Liver (tissue), 8 donors: ENCODE measurements at regions not wholly inside any gene's neighbourhood (a gene's known extent, or its start where the extent isn't known, plus 50 kb on each side); places are given as distances from the start of the nearest gene placed in this dataset.

Experiments
- DNase-seq: peaks from one replicate; pipeline ENCODE4 v3.0.0-alpha.2; 2017; ENCODE audit warnings: low spot score
- H3K27ac ChIP-seq, 2 donors: one replicate each; pipeline ENCODE4 v1.7.0; 2013; ENCODE audit warnings: inconsistent platforms in 2 of 2, low read length in 2 of 2, control low read depth in 1 of 2, low read depth in 1 of 2, mild to moderate bottlenecking in 1 of 2
- H3K27me3 ChIP-seq, 4 donors: one replicate each; pipeline versions ENCODE4 v1.6.1 to v1.7.0; 2013; ENCODE audit warnings: low read length in 3 of 4, inconsistent platforms in 1 of 4, mild to moderate bottlenecking in 1 of 4, moderate library complexity in 1 of 4; ENCODE audit not compliant: control insufficient read depth in 4 of 4, insufficient read depth in 4 of 4
- H3K36me3 ChIP-seq, 4 donors: one replicate each; pipeline versions ENCODE4 v1.6.1 to v1.7.0; 2013; ENCODE audit warnings: low read length in 3 of 4, mild to moderate bottlenecking in 3 of 4, low read depth in 1 of 4, moderate library complexity in 1 of 4; ENCODE audit not compliant: control insufficient read depth in 4 of 4, insufficient read depth in 3 of 4
- H3K4me1 ChIP-seq, 4 donors: one replicate each; pipeline versions ENCODE4 v1.6.1 to v1.7.0; 2013; ENCODE audit warnings: low read length in 3 of 4, mild to moderate bottlenecking in 3 of 4, moderate library complexity in 1 of 4; ENCODE audit not compliant: control insufficient read depth in 4 of 4, insufficient read depth in 4 of 4
- H3K4me3 ChIP-seq, 3 donors: one replicate each; pipeline versions ENCODE4 v1.6.1 to v1.7.0; 2013; ENCODE audit warnings: low read length in 3 of 3, control low read depth in 1 of 3, low read depth in 1 of 3, mild to moderate bottlenecking in 1 of 3
- H3K9ac ChIP-seq, 2 donors: one replicate each; pipeline ENCODE4 v1.7.0; 2013; ENCODE audit warnings: low read length in 2 of 2, mild to moderate bottlenecking in 2 of 2, moderate library complexity in 2 of 2, control low read depth in 1 of 2, low read depth in 1 of 2
- H3K9me3 ChIP-seq, 4 donors: one replicate each; pipeline versions ENCODE4 v1.6.1 to v1.7.0; 2013; ENCODE audit warnings: low read length in 3 of 4; ENCODE audit not compliant: control insufficient read depth in 4 of 4
- EGR1 ChIP-seq, 2 donors: IDR thresholded peaks; 2 replicates each; pipeline ENCODE4 v1.6.1; 2016 to 2018; ENCODE audit warnings: antibody characterized with exemption in 2 of 2, low read depth in 2 of 2
- FOXA1 ChIP-seq: IDR thresholded peaks from 2 replicates; pipeline ENCODE4 v1.6.1; 2016; ENCODE audit warnings: antibody characterized with exemption
- FOXA2 ChIP-seq: IDR thresholded peaks from 2 replicates; pipeline ENCODE4 v1.6.1; 2016; ENCODE audit warnings: antibody characterized with exemption
- GABPA ChIP-seq, 2 donors: IDR thresholded peaks in 1 of 2; conservative IDR thresholded peaks in 1 of 2; 2 replicates each; pipeline ENCODE4 v1.6.1; 2016; ENCODE audit warnings: antibody characterized with exemption in 2 of 2, mild to moderate bottlenecking in 1 of 2, moderate library complexity in 1 of 2
- HNF4A ChIP-seq, 2 donors: conservative IDR thresholded peaks; 2 replicates each; pipeline ENCODE4 v1.6.1; 2016; ENCODE audit warnings: antibody characterized with exemption in 2 of 2, mild to moderate bottlenecking in 2 of 2
- HNF4G ChIP-seq: IDR thresholded peaks from 2 replicates; pipeline ENCODE4 v1.6.1; 2016; ENCODE audit warnings: antibody characterized with exemption
- JUND ChIP-seq, 2 donors: IDR thresholded peaks; 2 replicates each; pipeline ENCODE4 v1.6.1; 2016; ENCODE audit warnings: antibody characterized with exemption in 2 of 2
- NR2F2 ChIP-seq: IDR thresholded peaks from 2 replicates; pipeline ENCODE4 v1.6.1; 2016; ENCODE audit warnings: antibody characterized with exemption
- RAD21 ChIP-seq, 2 donors: IDR thresholded peaks; 2 replicates each; pipeline ENCODE4 v1.6.1; 2016; ENCODE audit warnings: antibody characterized with exemption in 2 of 2, mild to moderate bottlenecking in 2 of 2
- RXRA ChIP-seq, 2 donors: IDR thresholded peaks; 2 replicates each; pipeline ENCODE4 v1.6.1; 2017 to 2018; ENCODE audit warnings: antibody characterized with exemption in 2 of 2, mild to moderate bottlenecking in 1 of 2
- SP1 ChIP-seq: IDR thresholded peaks from 2 replicates; pipeline ENCODE4 v1.6.1; 2018; ENCODE audit warnings: antibody characterized with exemption, mild to moderate bottlenecking
- TAF1 ChIP-seq: conservative IDR thresholded peaks from 2 replicates; pipeline ENCODE4 v1.6.1; 2016; ENCODE audit warnings: antibody characterized with exemption, mild to moderate bottlenecking
- YY1 ChIP-seq: IDR thresholded peaks from 2 replicates; pipeline ENCODE4 v1.6.1; 2016; ENCODE audit warnings: antibody characterized with exemption, mild to moderate bottlenecking
- WGBS: extraction: QIAGEN DNeasy Blood & Tissue Kit; methylation state at CpG from one replicate; pipeline ENCODE4 v1.1.7; 2013; 5-methylcytosine and 5-hydroxymethylcytosine counted together
- TF ChIP-seq, protein P1 (sequence below): fragments of 150-350 bp; IDR thresholded peaks from 2 replicates; pipeline ENCODE4 v1.5.1; 2017; ENCODE audit warnings: improper control_type of control experiment, low read depth, low read length; ENCODE audit not compliant: missing input control
- TF ChIP-seq, protein P2 (sequence below): IDR thresholded peaks from 2 replicates; pipeline ENCODE4 v1.6.1; 2016; ENCODE audit warnings: antibody characterized with exemption
- TF ChIP-seq, protein P3 (sequence below): IDR thresholded peaks from 2 replicates; pipeline ENCODE4 v1.6.1; 2016; ENCODE audit warnings: antibody characterized with exemption
- TF ChIP-seq, protein P4 (sequence below): IDR thresholded peaks from 2 replicates; pipeline ENCODE4 v1.6.1; 2016; ENCODE audit warnings: antibody characterized with exemption
- donor health status: healthy.
- donor health status: healthy.
- donor health status: healthy.
- donor health status: healthy.
- donor health status: healthy.

DNA sequence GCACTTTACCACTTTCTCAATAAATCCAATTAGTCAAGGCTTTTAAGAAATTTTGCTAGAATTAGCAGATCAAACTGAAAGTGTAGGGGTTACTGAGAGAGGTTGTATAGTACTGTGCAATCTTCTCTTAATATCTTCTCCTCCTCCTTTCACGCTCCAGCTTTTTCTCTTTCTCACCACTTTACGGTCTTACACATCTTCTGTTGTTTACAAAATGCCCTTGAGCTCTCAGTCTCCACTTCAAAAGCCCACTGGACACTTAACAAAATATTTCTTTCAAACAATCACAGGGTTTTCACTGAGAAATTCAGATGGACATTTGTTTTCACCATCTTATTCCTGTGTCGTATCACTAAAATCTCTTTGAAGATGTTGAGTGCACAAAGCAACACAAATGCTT is 678.2 kb downstream of the ADGRL2 start:
- H3K9ac ChIP-seq = no peak overlapping the region
- DNase-seq = no peak
- H3K36me3 ChIP-seq = no peaks in the 10 kb centered on the region
- H3K9me3 ChIP-seq = peaks cover 0 to 1% (median 0%) of the 10 kb centered on the region in 4 donors
- no peaks in the 10 kb centered on the region for H3K4me1 ChIP-seq
- WGBS = 95% methylated on average over 3 of the region's 3 CpGs
- no peaks in the 10 kb centered on the region for H3K27me3 ChIP-seq
- H3K27ac ChIP-seq = no peak overlapping the region
- TF ChIP-seq FOXA2 (no peak), SP1 (no peak), EGR1 (IDR thresholded peaks at IDR 0.05; ENCODE audit: low read depth in 2 of 2) (no peak)
- TF ChIP-seq, protein P1, sequence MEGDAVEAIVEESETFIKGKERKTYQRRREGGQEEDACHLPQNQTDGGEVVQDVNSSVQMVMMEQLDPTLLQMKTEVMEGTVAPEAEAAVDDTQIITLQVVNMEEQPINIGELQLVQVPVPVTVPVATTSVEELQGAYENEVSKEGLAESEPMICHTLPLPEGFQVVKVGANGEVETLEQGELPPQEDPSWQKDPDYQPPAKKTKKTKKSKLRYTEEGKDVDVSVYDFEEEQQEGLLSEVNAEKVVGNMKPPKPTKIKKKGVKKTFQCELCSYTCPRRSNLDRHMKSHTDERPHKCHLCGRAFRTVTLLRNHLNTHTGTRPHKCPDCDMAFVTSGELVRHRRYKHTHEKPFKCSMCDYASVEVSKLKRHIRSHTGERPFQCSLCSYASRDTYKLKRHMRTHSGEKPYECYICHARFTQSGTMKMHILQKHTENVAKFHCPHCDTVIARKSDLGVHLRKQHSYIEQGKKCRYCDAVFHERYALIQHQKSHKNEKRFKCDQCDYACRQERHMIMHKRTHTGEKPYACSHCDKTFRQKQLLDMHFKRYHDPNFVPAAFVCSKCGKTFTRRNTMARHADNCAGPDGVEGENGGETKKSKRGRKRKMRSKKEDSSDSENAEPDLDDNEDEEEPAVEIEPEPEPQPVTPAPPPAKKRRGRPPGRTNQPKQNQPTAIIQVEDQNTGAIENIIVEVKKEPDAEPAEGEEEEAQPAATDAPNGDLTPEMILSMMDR = no peak
- no peak overlapping the region for H3K4me3 ChIP-seq

DNA sequence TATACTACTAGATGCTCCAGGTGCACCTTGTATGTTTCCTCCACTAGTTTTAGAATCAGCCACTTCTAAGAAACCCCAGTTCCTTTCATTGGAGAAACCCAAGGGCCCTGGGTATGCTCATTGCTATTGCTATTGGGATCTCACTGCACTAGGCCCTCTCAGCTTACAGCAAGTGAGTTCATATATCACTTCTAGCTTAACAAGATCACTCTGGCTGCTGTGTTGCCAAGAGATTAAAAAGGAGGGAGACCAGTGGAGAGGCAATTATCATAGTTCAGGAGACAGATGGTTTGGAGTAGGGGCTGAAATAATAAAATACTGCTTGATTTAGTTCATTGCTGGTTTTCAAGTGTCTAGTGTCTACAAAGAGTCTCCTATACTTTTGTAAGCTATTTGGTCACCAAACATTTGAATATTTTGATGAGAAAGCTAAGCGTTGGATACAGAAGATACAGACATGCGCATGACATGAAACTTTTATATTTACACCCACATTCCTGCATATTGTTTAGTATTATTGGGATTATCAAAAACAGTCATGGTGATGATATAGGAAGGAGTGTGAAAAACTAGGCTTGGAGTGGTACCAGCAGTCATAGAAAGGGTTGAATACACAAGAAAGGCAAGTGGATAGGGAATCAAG is 671.9 kb downstream of the ADGRL2 start:
- WGBS = 95% methylated on average over 2 of the region's 2 CpGs
- H3K27ac ChIP-seq = no peak overlapping the region
- peaks cover 0 to 1% (median 0%) of the 10 kb centered on the region in 4 donors for H3K9me3 ChIP-seq
- no peak for DNase-seq
- H3K4me3 ChIP-seq = no peak overlapping the region
- H3K9ac ChIP-seq = no peak overlapping the region
- no peaks in the 10 kb centered on the region for H3K27me3 ChIP-seq
- no peak for TF ChIP-seq YY1
- no peak for TF ChIP-seq HNF4A (conservative IDR thresholded peaks at IDR 0.05)
- TF ChIP-seq JUND (IDR thresholded peaks at IDR 0.05) = no peak
- TF ChIP-seq RAD21 (IDR thresholded peaks at IDR 0.05) = no peak
- no peak for TF ChIP-seq HNF4G
- no peak for TF ChIP-seq GABPA (IDR thresholded peaks at IDR 0.05 in 1 of 2, conservative IDR thresholded peaks at IDR 0.05 in 1 of 2)
- TF ChIP-seq, protein P2, sequence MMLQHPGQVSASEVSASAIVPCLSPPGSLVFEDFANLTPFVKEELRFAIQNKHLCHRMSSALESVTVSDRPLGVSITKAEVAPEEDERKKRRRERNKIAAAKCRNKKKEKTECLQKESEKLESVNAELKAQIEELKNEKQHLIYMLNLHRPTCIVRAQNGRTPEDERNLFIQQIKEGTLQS = no peak
- no peak for TF ChIP-seq EGR1 (IDR thresholded peaks at IDR 0.05; ENCODE audit: low read depth in 2 of 2)
- no peak for TF ChIP-seq NR2F2
- TF ChIP-seq FOXA1 = no peak
- TF ChIP-seq, protein P1 = no peak
- no peak for TF ChIP-seq RXRA (IDR thresholded peaks at IDR 0.05)
- no peak for TF ChIP-seq TAF1
- H3K36me3 ChIP-seq = no peaks in the 10 kb centered on the region
- H3K4me1 ChIP-seq = no peaks in the 10 kb centered on the region

DNA sequence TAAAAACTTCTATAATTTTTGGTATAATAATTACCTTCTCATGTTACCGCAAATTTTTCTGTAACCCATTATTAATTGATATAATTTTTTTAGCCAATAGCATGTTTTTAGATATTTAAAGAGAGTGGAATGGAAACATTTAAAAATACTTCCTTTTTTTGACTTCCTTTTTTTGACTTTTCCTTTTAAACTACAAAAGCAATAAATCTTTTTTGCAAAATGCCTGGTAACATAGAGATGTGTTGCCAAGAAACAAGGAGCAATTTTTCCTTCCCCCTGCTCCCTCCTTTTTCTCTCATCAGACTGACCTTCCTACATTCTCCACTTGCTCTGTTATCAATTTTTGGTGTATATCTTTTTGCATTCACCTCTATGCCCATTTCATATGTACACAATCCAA is 666.2 kb downstream of the ADGRL2 start:
- DNase-seq = no peak

More for the DNA sequence above, 666.2 kb downstream of the ADGRL2 start:
- WGBS = 85% methylated on average over 1 of the region's 1 CpG
- H3K9ac ChIP-seq = no peak overlapping the region
- TF ChIP-seq HNF4G (no peak), SP1 (no peak), TAF1 (no peak), GABPA (IDR thresholded peaks at IDR 0.05 in 1 of 2, conservative IDR thresholded peaks at IDR 0.05 in 1 of 2) (no peak), JUND (IDR thresholded peaks at IDR 0.05) (no peak), EGR1 (IDR thresholded peaks at IDR 0.05; ENCODE audit: low read depth in 2 of 2) (no peak), FOXA1 (no peak)
- TF ChIP-seq, protein P1 = no peak
- TF ChIP-seq, protein P3, sequence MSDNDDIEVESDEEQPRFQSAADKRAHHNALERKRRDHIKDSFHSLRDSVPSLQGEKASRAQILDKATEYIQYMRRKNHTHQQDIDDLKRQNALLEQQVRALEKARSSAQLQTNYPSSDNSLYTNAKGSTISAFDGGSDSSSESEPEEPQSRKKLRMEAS = no peak
- TF ChIP-seq, protein P2 = no peak
- TF ChIP-seq, protein P4, sequence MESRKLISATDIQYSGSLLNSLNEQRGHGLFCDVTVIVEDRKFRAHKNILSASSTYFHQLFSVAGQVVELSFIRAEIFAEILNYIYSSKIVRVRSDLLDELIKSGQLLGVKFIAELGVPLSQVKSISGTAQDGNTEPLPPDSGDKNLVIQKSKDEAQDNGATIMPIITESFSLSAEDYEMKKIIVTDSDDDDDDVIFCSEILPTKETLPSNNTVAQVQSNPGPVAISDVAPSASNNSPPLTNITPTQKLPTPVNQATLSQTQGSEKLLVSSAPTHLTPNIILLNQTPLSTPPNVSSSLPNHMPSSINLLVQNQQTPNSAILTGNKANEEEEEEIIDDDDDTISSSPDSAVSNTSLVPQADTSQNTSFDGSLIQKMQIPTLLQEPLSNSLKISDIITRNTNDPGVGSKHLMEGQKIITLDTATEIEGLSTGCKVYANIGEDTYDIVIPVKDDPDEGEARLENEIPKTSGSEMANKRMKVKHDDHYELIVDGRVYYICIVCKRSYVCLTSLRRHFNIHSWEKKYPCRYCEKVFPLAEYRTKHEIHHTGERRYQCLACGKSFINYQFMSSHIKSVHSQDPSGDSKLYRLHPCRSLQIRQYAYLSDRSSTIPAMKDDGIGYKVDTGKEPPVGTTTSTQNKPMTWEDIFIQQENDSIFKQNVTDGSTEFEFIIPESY = no peak
- no peaks in the 10 kb centered on the region for H3K36me3 ChIP-seq
- H3K9me3 ChIP-seq = no peaks in the 10 kb centered on the region
- H3K27me3 ChIP-seq = no peaks in the 10 kb centered on the region
- H3K4me1 ChIP-seq = peaks cover 0 to 15% (median 8%) of the 10 kb centered on the region in 4 donors
- no peak overlapping the region for H3K4me3 ChIP-seq
- no peak overlapping the region for H3K27ac ChIP-seq
